Heart left ventricle (tissue), 13 donors: ENCODE measurements at regions not wholly inside any gene's neighbourhood (a gene's known extent, or its start where the extent isn't known, plus 50 kb on each side); places are given as distances from the start of the nearest gene placed in this dataset.

Source experiments
- CTCF ChIP-seq, 12 donors: fragments of 200-600 bp; sonication (generic) in 4 of 12; IDR thresholded peaks; one replicate each; pipeline versions ENCODE4 v1.5.0 to v1.8.0; 2018 to 2022; ENCODE audit warnings: antibody characterized with exemption in 12 of 12, mild to moderate bottlenecking in 5 of 12
- POLR2A ChIP-seq, 2 donors: fragments of 450-650 bp; IDR thresholded peaks; one replicate each; pipeline ENCODE4 v1.6.1; 2017; ENCODE audit warnings: antibody characterized with exemption in 2 of 2, mild to moderate bottlenecking in 2 of 2, moderate library complexity in 2 of 2
- donor health status: ischemic (EF 13 %, LVEDD 7.1; RV severe dilation, severe dysfunction).
- donor health status: DM: no; HTN: yes; CAD: no.
- donor health status: DM: no; HTN: no; CAD: no.
- donor health status: ischemic (EF 25% LVEDD 6.9; RV normal size, moderate dysfunction).
- donor health status: ischemic (EF 25% LVEDD 5.7; RV mildly dilated, moderate dysfunction).
- donor health status: ischemic (EF 35%, LVEDD 5.7; RV mildly dilated, moderate dysfunction).
- donor health status: nonischemic (EF 11% LVEDD 7.7; RV severe dilation, severe dysfunction).
- donor health status: DM: yes; HTN: yes; CAD: no.
- donor health status: PGD.
- donor health status: ischemic (EF 29% LVEDD 5.4; RV normal size, mild dysfunction).
- donor health status: nonischemic (EF 23%, LVEDD 6.1; RV moderate dilation, normal function).

DNA sequence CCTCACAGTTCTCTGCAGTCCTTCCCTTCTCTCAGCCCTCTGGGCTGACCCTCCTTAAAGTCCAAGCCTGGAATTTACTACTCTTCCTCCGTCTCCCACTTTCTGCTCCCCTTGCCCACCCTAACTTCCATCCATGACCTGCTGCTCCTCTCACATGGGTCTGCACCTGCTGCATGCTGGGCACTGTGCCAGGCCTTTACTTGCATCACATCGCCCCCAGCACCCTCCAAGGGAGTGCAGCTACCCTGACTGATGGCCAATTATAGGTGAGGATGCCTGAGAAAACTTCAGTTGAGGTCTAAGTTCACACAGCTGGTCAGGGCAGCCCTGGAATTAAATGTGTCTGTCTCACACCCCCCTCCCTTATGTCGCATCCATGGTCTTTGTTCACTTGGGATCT lies 53.6 kb upstream of the ZPBP start:
- TF ChIP-seq POLR2A (IDR thresholded peaks at IDR 0.05): no peak
- no peak for TF ChIP-seq CTCF (IDR thresholded peaks at IDR 0.05)
